GM12875 (cell line): ENCODE measurements at regions not wholly inside any gene's neighbourhood (a gene's known extent, or its start where the extent isn't known, plus 50 kb on each side); places are given as distances from the start of the nearest gene placed in this dataset.

ENCODE experiments used
- H3K4me3 ChIP-seq: one replicate; pipeline ENCODE4 v1.5.1; 2011; ENCODE audit warnings: low read depth, low read length, control low read depth
- TF ChIP-seq, protein P1 (sequence below): IDR thresholded peaks from 2 replicates; pipeline ENCODE4 v1.5.1; 2011; ENCODE audit warnings: low read depth, mild to moderate bottlenecking, control low read depth, inconsistent platforms, low read length, moderate library complexity, borderline replicate concordance; ENCODE audit not compliant: insufficient read depth

GRCh38 chr21:41098481-41099042 lies 69.4 kb upstream of the BACE2 start:
- TF ChIP-seq, protein P1, sequence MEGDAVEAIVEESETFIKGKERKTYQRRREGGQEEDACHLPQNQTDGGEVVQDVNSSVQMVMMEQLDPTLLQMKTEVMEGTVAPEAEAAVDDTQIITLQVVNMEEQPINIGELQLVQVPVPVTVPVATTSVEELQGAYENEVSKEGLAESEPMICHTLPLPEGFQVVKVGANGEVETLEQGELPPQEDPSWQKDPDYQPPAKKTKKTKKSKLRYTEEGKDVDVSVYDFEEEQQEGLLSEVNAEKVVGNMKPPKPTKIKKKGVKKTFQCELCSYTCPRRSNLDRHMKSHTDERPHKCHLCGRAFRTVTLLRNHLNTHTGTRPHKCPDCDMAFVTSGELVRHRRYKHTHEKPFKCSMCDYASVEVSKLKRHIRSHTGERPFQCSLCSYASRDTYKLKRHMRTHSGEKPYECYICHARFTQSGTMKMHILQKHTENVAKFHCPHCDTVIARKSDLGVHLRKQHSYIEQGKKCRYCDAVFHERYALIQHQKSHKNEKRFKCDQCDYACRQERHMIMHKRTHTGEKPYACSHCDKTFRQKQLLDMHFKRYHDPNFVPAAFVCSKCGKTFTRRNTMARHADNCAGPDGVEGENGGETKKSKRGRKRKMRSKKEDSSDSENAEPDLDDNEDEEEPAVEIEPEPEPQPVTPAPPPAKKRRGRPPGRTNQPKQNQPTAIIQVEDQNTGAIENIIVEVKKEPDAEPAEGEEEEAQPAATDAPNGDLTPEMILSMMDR = no peak
- no peak overlapping the region for H3K4me3 ChIP-seq

DNA sequence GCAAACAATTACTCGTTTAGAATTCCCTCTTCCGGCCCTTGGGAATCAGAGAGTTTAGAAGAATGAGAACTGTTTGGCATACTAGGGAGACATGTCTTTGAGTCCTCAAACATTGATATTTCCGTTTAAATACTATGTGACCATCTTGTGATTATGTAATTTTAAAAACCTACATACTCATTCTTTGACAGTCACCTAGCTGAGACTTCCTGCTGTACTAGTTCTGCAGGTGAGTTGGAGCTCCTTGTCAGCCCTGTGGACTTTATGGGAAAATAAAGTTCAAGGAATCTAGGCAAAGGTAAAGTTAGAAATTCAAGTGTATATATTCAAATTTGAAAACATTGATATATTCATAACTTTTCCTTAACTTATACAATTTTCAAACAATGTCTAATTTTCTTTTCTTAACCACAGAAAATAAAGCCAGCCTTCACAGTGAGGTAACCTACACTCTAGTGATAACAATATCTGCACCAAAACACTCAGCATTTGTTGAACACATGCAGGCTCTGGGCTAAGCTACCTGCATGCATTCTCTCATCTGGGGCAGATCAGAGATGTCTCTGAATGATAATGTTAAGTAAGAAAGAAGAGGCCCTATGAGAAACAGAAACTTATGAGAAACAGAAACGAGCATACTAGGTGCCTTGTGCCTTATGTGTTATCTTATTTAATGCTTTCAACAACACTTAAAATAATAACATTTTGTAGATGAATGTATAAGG lies 67.0 kb upstream of the BACE2 start:
- no peak overlapping the region for H3K4me3 ChIP-seq
- TF ChIP-seq, protein P1 = no peak

- no peak overlapping the region for H3K4me3 ChIP-seq
- TF ChIP-seq, protein P1 = no peak
These were observed 65.7 kb upstream of the BACE2 start for GRCh38 chr21:41102281-41102680.

DNA sequence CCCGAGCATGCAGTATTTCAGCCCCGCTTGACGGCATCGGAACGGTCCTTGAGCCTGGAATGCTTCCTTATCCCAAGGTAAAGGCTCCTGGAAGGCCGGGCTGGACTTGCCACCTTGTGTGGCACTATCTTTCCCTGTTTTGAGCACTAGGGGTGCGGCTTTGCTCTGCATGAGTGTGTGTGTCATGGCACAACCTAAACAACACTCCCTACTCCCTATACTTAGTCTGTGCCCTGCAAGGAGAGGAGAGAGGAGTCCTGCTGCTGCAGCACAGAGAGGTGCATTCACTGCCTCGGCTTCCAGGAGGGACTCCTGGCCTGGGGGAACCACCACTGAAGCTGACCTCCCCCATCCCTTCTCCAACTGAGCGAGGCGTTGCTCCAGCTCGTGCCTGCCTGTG lies 60.4 kb upstream of the BACE2 start:
- no peak overlapping the region for H3K4me3 ChIP-seq
- TF ChIP-seq, protein P1 = no peak

DNA sequence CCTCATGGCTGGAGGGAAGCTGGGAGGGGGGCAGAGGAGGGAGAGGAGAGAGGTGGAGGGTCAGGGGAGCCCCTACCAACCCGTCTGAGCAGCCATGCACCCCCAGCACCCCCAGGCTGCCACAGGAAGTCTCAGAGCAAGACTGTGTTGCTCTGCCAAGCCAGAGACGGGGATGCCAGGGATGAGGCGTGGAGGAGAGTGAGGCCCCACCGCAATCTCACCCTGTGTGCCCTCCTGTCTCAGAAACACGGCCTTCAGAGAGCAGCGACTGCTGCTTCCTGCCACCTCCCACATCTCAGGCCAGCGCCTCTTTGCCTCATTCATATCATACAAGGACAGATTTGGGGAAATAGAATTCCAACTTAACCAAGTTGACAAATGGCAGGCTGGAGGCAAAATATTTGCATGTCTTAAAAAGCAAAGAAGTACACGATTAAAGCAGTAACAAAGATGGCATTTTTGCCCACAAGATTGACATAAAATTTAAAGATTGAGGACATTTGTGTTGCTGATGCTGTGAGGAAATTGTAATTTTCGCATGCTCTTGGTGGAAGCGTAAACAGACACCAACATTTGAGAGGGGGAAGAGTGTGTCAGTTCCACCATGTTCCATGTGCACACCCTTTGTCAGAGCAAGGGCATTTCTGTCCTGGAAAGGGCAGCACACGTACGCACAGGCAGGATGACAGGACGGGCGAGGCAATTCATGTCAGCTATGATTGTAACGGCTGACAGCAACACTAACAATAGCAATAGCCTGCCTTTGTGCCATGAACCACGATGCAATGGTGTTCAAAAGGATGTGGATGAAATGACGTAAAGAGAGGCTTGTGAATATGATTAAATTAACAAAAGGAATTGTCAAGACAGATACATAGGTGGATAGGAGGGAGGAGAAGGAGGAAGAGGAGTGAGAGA lies 59.0 kb upstream of the BACE2 start:
- H3K4me3 ChIP-seq = no peak overlapping the region
- TF ChIP-seq, protein P1 = no peak

DNA sequence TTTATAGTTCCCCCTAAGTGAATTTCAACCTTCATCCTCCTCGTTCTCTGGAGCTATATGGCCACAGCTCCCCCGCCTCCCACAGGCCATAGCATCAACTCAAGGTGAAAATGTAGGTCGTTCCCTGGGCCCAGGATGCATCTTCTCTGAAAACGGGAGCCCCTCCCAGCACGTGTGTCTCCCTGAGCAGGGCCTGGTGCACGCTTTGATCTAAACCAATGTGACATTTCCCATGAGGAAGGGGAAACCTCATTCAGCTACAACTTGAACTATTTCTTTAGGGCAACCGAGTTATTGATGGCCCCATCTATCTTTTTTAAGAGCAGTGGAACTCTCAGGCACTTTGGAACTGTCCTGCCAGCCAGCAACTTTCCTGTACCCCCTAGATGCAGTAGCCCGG lies 57.8 kb upstream of the BACE2 start:
- no peak overlapping the region for H3K4me3 ChIP-seq
- TF ChIP-seq, protein P1 = no peak

GRCh38 chr21:41110664-41111063 lies 57.3 kb upstream of the BACE2 start:
- TF ChIP-seq, protein P1 = no peak
- H3K4me3 ChIP-seq = no peak overlapping the region
